ENCODE measurements at regions not wholly inside any gene's neighbourhood (a gene's known extent, or its start where the extent isn't known, plus 50 kb on each side); places are given as distances from the start of the nearest gene placed in this dataset.

- Histone ChIP-seq H3K4me3 (ENCODE audit: low read depth in 1 of 3, low read length in 3 of 3) (no peak overlapping the region), H3K27me3 (ENCODE audit: control insufficient read depth in 4 of 4, insufficient read depth in 4 of 4, low read length in 3 of 4) (no peaks in the 10 kb centered on the region), H3K36me3 (ENCODE audit: control insufficient read depth in 4 of 4, insufficient read depth in 3 of 4, low read depth in 1 of 4, low read length in 3 of 4) (no peaks in the 10 kb centered on the region), H3K9me3 (ENCODE audit: control insufficient read depth in 4 of 4, low read length in 3 of 4) (no peaks in the 10 kb centered on the region), H3K27ac (ENCODE audit: low read depth in 1 of 2, low read length in 2 of 2) (no peak overlapping the region), H3K9ac (ENCODE audit: low read depth in 1 of 2, low read length in 2 of 2) (no peak overlapping the region), H3K4me1 (ENCODE audit: control insufficient read depth in 4 of 4, insufficient read depth in 4 of 4, low read length in 3 of 4) (no peaks in the 10 kb centered on the region)
- DNase-seq (ENCODE audit: low spot score) = no peak
- 58% methylated on average over 4 of the region's 4 CpGs for WGBS
- TF ChIP-seq, protein P1, sequence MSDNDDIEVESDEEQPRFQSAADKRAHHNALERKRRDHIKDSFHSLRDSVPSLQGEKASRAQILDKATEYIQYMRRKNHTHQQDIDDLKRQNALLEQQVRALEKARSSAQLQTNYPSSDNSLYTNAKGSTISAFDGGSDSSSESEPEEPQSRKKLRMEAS (IDR thresholded peaks at IDR 0.05) = no peak
- no peak for TF ChIP-seq SP1 (IDR thresholded peaks at IDR 0.05)
- TF ChIP-seq GABPA (IDR thresholded peaks at IDR 0.05 in 1 of 2, conservative IDR thresholded peaks at IDR 0.05 in 1 of 2) = no peak
- TF ChIP-seq, protein P2, sequence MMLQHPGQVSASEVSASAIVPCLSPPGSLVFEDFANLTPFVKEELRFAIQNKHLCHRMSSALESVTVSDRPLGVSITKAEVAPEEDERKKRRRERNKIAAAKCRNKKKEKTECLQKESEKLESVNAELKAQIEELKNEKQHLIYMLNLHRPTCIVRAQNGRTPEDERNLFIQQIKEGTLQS (IDR thresholded peaks at IDR 0.05) = no peak
- TF ChIP-seq TAF1 (conservative IDR thresholded peaks at IDR 0.05) = no peak
- TF ChIP-seq RAD21 (IDR thresholded peaks at IDR 0.05) = no peak
- no peak for TF ChIP-seq HNF4A (conservative IDR thresholded peaks at IDR 0.05)
- no peak for TF ChIP-seq FOXA2 (IDR thresholded peaks at IDR 0.05)
- TF ChIP-seq YY1 (IDR thresholded peaks at IDR 0.05) = no peak
- no peak for TF ChIP-seq JUND (IDR thresholded peaks at IDR 0.05)
- TF ChIP-seq EGR1 (IDR thresholded peaks at IDR 0.05; ENCODE audit: low read depth in 2 of 2) = no peak
- TF ChIP-seq, protein P3, sequence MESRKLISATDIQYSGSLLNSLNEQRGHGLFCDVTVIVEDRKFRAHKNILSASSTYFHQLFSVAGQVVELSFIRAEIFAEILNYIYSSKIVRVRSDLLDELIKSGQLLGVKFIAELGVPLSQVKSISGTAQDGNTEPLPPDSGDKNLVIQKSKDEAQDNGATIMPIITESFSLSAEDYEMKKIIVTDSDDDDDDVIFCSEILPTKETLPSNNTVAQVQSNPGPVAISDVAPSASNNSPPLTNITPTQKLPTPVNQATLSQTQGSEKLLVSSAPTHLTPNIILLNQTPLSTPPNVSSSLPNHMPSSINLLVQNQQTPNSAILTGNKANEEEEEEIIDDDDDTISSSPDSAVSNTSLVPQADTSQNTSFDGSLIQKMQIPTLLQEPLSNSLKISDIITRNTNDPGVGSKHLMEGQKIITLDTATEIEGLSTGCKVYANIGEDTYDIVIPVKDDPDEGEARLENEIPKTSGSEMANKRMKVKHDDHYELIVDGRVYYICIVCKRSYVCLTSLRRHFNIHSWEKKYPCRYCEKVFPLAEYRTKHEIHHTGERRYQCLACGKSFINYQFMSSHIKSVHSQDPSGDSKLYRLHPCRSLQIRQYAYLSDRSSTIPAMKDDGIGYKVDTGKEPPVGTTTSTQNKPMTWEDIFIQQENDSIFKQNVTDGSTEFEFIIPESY (IDR thresholded peaks at IDR 0.05) = no peak
- TF ChIP-seq HNF4G (IDR thresholded peaks at IDR 0.05) = no peak
- TF ChIP-seq NR2F2 (IDR thresholded peaks at IDR 0.05) = no peak
- TF ChIP-seq, protein P4, sequence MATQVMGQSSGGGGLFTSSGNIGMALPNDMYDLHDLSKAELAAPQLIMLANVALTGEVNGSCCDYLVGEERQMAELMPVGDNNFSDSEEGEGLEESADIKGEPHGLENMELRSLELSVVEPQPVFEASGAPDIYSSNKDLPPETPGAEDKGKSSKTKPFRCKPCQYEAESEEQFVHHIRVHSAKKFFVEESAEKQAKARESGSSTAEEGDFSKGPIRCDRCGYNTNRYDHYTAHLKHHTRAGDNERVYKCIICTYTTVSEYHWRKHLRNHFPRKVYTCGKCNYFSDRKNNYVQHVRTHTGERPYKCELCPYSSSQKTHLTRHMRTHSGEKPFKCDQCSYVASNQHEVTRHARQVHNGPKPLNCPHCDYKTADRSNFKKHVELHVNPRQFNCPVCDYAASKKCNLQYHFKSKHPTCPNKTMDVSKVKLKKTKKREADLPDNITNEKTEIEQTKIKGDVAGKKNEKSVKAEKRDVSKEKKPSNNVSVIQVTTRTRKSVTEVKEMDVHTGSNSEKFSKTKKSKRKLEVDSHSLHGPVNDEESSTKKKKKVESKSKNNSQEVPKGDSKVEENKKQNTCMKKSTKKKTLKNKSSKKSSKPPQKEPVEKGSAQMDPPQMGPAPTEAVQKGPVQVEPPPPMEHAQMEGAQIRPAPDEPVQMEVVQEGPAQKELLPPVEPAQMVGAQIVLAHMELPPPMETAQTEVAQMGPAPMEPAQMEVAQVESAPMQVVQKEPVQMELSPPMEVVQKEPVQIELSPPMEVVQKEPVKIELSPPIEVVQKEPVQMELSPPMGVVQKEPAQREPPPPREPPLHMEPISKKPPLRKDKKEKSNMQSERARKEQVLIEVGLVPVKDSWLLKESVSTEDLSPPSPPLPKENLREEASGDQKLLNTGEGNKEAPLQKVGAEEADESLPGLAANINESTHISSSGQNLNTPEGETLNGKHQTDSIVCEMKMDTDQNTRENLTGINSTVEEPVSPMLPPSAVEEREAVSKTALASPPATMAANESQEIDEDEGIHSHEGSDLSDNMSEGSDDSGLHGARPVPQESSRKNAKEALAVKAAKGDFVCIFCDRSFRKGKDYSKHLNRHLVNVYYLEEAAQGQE (IDR thresholded peaks at IDR 0.05) = no peak
- no peak for TF ChIP-seq FOXA1 (IDR thresholded peaks at IDR 0.05)
- no peak for TF ChIP-seq CTCF (IDR thresholded peaks at IDR 0.05; ENCODE audit: low read depth, low read length, missing input control)
- TF ChIP-seq RXRA (IDR thresholded peaks at IDR 0.05) = no peak
These were observed 560.0 kb downstream of the ADCYAP1 start for GRCh38 chr18:1464444-1465217.
